ENCODE measurements at regions not wholly inside any gene's neighbourhood (a gene's known extent, or its start where the extent isn't known, plus 50 kb on each side); places are given as distances from the start of the nearest gene placed in this dataset.

DNA sequence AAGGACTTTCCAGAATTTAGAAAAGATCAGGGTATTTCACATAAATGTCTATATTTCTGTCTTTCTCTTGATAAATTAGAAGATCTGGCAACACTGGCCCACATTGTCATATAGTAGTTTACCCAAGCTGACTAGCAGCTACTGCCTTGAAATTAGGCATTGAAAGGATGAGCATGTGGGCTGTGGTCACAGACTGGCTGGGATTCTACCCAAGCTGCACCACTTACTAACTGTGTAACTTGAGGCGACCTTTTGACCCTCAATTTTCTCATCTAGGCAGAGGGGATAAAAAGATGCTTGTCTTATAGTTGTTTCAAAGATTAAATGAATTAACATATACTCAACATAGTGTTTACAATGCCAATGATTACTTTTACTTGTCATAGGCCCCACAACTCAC, 152.7 kb upstream of the BMP2 start:
- no peak for DNase-seq (ENCODE audit: low spot score)

DNA sequence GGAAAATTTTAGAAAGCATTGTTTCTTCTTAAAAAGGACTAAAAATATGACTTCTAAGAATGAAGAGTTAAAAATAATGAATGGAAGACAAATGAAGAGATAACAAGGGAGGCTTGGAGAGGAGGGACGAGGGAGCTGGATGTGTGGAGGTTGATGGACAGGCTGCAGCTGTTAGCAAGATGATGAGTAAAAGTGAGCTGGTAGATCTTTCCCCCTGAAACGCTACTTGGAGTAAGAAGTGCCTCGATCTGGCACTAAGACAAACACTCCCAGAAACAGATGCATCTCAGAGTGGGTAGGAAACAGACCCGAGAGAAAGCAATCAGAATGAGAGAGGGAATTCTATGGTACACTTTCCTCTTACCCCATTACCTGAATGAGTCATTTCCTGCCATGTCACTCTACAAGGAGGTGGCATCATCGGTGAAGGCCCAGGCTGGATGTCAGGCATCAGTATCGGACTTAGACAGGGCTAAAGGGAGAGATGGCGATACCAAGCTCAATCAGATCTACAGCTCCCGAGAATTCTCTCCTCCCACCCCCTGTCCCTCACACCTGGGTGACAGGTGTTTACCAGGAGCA, 154.1 kb upstream of the BMP2 start:
- no peak for DNase-seq (ENCODE audit: low spot score)

DNA sequence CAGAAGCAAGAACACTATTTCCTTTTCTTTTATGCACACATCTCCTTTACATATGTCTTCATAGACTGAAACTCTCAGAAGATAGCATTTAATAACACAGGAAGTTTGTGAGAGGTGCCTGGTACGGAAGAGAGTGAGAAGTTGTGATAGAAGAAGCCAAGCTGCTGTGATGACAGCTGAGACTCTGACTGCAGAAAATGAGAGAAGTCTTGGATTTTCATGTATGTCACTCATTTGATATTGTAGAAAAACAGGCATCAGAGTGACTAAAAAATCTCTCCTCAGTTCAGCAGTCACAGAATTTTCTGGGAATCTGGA, 154.9 kb upstream of the BMP2 start:
- no peak for DNase-seq (ENCODE audit: low spot score)

DNA sequence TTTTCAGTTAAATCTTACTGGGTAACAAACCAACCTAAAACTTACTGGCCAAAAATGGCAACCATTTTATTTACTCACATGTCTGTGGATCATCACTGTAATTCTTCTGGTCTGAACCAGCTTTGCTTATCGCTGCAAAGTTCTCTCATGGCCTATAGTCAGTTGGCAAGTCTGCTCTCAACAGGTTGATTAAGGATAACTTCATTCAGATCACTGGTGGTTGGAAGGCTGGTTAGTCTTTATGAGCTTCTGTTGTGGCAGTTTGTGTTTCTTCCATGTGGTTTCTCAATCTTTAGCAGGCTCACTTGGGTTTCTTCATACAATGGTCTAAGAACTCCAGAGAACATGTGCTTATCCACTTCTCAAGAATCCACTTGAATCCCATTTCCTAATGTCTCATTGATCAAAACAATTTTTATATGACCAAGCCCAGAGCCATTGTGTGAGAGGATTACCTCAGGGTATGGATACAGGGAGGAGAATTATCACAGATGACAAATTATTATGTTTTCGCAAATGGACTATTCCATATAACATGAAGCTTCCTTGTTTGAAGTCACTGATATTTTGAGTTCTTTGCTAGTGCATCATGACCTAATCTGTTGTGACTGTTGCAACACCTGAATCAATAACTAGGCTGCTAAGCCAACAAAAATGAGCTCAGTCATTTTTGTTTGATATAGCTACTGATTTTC, 155.4 kb upstream of the BMP2 start:
- DNase-seq (ENCODE audit: low spot score) = no peak

DNA sequence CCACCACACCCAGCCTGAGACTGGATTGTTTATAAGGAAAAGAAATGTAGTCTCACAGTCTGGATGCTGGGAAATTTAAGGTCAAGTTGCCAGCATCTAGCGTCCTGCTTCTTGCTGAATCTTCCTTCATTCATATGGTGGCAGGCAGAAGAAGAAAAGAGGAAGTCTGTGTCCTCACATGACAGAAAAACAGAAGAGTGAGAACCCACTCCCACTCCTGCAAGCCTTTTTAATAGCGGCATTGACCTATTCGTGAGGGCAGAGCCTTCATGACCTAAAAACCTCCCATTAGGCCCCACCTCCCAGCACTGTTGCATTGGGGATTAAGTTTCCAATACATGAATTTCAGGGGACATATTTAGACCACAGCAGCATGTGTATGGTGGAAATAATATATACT, 160.8 kb upstream of the BMP2 start:
- no peak for DNase-seq (ENCODE audit: low spot score)

DNA sequence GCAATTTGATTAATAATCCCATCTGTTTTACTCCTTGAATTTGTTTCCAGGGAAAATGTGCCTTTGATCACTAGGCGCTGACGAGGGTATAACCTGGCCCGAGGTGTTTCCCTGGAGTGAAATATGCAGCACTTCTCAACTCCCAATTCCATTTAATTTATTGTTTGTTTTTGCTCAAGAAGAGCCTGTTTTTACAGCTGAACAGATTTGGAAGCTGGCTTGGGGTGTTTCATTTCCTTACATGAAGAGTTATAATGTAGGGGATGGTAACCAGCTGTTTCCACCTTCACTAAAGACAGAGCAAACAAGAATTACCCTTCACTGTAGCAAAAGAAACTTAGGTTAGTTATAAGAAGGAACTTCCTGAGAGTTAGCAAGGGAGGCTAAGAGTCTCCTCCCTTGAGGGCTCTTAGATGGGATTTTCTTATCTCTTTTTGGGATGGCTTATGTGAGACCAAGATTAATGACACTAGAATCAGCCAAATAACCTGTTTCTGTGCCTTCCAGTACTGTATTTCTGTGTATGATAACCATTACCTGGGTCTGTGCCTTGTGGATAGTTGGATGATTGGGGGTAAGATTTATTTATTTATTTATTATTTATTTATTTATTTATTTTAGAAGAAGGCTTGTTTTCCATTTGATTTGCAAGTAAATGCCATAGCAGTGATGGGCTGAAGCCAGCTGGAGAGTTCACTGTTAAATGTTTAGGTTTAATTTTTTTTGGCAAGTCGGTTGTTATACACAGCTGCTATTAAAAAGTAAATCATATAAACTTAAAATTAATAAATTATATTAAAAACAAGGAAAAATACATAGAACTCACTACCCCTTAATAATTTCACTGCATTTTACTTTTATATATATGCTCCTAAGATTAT, 162.2 kb upstream of the BMP2 start:
- no peak for DNase-seq (ENCODE audit: low spot score)

DNA sequence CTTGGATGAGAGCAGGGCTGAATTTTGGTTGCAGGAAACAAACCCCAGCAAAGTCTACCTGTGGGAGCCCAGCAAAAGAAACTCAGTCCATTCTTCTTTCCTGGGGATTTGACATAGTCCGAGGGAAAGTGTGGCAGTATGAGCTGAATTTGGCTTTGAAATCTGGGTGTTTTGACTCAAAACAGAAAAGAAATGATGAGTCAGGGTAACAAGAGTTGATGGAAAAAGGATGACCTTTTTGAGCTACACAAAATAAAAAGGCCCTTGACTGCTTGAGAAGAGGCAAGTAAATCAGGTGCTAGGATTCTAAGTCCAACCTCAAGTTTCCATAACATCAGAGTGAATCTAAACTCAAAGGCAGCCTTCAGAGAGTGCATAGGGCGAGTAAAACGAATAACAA, 163.3 kb upstream of the BMP2 start:
- DNase-seq (ENCODE audit: low spot score) = no peak

DNA sequence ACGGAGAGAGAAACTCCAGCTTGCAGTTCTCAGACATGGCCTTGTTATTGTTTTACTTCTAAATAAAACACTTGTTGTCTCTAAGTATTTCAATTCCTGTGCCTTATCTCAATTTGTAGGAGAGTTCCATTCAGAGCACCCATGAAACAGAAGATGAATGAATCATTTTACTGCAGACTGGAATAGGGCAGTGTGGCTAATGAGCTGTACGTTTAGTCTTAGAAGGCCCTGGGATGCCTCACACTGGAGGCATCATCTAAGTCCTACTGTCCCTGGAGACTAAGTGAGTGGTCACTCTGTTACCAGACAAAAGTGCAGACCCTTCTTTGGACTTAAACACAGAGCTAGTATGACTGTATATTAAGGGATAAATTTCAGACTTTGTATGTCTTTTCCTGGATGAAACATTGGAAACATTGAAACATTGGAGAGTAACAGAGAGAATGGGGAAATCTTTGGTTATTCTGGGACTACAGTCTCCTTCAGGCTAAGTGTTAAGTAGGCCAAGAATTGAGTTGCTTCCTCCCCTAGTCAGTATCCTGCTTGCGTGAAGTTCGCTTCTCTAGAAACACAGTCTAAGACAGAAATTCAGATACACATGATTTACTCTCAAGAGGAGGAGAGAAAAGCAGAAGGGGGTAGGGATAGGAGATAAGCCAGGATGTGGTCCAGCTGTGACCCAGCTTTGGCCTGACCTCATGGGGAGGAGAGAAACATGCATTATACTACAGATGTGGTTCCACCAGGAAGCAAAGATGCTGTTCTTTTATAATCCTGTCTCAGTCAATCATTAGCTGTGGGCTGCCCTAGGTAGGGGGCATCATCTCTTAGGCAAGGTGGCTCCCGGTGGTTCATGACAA, 167.4 kb upstream of the BMP2 start:
- no peak for DNase-seq (ENCODE audit: low spot score)

DNA sequence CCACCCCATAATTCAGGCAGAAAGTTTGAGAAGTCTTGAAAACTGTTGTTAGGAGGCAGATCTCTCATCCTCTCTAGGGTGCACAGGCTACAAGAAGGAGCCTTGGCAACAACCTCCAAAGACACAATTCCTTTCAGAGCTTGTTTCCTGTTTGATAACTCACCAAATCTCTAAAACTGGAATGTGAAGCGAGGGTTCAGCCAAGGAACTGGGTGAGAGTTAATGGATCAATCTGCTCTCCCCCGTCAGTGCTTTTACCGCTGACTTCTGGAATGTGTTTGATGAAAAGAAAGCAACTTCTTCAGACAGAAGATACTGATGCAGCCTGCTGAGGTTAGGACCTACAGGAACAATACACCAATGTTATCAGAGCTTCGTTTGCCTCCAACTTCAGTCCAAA, 171.8 kb upstream of the BMP2 start:
- no peak for DNase-seq (ENCODE audit: low spot score)

DNA sequence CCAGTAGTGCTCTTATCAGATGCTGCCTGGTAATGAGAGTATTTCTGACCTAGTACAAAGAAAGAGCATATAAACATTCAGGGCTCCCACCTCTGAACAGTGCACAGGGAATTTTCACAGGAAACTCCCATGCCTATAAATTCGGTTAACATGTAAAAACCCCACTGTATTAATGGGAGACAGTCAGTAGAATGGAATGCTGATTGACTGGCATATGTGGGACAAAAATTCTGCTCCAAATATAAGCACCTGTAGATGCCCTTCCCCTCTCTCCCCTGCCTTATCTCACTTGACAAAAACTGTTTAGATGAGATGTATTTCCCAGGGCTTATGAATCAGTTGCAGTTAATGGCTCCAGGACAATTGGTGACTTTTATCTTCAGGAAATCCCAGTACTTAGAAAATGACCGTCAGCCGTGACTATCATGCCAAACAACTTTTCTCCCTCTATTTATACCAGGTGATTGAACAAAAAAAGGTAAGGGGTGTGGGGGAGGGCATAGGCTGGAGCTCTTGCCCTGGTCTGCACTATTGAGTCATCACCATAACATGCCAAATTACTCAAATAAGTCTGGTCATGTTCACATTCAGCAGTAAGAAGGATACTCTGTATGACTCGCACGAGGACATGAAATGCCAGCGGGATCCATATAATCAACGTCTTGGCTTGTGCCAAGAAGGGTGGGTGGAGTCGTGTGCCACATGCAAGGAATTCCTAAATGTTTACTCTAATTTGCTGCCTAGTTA, 176.4 kb upstream of the BMP2 start:
- no peak for DNase-seq (ENCODE audit: low spot score)

DNA sequence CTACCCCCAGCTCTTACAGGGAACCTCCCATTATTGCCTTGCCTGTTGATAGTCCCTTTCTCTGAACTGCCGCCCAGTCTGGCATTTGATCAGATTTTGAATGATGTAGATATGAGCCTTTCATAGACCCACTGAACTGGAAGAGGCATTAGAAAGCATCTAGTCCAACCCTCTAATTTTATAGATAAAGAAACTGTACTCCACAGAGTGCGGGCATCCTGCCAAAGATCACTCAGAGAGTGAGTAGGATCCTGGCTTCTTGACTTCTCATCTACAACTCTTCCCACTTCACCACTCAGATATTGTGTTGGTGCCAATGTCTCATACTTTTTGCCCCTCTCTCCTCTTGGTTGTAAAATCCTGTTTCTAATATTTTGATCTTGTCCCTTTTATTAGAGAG, 179.2 kb upstream of the BMP2 start:
- no peak for DNase-seq (ENCODE audit: low spot score)

DNA sequence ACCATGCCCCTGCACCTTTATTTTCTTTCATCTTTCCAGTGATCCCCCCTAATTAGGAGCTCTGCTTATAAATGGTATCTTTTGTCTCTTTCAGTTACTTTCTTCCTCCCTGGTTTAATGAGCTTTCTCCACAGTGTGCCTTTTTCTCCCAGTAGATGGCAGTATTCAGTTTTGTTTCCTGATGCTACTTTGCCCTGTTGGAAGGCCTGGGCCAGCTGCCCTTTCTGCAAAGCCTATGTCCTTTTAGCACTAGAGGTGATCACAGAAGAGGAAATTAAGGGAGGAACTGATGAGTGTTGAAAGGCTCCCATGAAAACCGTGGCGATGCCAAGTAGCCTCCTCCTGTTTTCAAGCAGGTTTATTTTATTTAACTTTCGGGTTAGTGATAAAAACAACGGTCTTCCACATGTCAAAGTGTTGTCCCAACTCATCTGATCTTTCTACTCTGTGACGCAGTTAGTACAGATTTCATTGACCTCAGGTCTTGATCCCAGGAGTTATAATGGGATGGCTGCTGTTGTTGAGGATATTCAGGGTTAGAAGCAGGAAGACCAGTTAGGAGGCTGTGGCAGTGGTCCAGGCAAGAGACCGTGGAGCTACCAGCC, 184.2 kb upstream of the BMP2 start:
- DNase-seq (ENCODE audit: low spot score) = no peak

DNA sequence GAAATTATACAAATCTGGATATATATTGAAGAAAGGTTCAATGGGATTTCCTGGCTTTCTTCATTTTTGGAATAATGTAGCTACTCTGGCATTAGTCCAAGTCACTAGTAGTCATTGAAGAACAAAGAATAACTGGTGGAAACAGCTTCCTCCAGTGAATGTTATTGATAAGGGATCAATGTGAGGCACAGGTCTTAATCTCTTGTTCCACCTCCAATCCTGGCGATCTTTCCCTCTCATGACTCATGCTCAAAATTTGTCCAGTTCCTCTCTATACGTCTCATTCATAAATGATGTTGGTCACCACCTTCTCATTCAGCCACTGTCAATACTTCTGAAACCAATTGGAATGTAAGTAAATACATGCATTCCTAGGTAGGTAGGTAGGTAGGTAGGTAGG, 185.0 kb upstream of the BMP2 start:
- no peak for DNase-seq (ENCODE audit: low spot score)

DNA sequence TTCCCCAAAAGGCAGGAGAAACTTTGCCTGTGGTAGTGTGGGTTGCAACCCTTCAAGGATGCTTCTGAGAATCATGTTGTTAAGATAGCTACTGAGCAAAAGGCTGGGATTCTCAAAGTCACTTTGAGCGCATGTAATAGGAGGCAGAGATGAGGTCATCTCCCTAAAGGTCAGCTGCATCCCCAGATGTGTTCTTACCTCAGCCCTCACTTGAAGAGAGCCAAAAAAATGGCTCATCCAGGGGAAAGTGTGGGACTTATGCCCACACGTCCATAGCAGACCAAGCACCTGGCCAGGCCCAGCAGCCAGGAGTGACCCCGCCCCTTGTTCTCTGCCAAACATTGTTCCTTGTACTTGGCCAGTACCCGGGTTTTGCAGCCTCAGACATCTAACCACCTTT, 187.0 kb upstream of the BMP2 start:
- no peak for DNase-seq (ENCODE audit: low spot score)

DNA sequence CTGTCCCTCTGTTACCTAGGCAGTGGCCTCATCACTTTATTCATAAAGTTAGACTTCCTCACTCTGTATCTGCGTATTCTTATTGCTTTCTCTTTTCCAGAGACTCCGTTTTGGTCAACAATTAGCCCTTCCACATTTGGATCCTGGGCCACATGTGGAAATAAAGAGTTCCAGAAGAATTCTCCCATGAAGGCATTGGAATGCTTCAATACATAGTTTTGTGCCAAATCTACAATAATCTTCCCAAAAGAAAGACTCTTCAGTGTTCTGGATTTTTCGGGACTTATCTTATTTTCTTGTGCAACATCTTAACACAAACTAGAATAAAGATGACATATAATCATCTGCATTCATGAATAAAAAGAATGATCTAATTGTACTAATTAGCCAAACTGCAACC, 187.7 kb upstream of the BMP2 start:
- no peak for DNase-seq (ENCODE audit: low spot score)

DNA sequence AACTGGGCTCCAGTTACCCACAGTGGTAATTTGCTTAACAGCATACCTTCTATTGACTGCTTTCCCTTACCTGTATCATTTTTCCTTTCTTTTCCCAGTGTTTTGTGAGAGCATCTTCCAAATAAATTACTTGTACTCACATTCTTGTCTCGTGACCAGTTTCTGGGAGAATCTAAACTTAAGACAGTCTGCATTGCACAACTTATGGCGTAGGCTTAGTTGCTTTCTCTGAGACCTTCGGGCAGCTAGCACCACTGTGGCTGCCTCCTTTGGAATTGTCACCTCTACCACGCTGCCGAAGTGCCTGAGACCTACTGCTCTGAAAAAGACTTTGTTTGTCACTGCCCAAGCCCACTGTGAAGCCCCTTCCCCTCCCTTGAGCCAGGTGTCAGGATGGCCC, 188.1 kb upstream of the BMP2 start:
- no peak for DNase-seq (ENCODE audit: low spot score)

DNA sequence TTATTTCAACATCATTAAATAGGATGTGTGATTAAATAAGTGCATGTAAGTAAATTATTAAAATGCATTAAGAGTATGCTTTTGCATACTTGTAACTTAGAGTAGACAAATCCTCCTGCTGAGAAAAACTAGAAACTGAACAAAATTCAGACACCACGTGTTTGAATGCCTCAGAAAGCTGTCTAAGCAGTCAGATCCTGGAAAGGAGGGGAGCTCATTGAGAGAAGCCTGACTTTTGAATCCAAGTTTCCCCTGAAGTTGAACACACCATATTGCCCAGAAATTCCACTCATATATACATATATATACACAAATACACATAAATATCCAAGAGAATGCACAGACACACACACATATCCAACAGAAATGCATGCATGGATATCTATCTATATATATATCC, 190.0 kb upstream of the BMP2 start:
- no peak for DNase-seq (ENCODE audit: low spot score)

DNA sequence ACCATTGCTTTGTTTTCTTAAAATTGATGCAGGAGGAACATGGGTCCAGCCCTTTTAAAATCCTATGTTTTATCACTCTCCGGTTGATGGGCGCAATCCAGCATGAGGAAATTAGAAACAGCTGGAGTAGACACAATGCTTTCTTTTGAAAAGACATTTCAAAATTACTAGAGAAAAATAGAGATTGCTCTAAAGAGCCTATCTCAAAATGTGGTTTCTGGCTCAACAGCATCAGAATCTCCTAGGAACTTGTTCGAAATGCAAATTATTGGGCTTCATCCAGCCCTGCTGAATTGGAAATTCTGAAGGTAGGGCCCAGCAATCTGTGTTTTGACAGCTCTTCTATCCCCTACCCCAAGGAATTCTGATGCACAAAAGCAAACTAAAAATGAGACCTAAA, 190.8 kb upstream of the BMP2 start:
- DNase-seq (ENCODE audit: low spot score) = no peak

DNA sequence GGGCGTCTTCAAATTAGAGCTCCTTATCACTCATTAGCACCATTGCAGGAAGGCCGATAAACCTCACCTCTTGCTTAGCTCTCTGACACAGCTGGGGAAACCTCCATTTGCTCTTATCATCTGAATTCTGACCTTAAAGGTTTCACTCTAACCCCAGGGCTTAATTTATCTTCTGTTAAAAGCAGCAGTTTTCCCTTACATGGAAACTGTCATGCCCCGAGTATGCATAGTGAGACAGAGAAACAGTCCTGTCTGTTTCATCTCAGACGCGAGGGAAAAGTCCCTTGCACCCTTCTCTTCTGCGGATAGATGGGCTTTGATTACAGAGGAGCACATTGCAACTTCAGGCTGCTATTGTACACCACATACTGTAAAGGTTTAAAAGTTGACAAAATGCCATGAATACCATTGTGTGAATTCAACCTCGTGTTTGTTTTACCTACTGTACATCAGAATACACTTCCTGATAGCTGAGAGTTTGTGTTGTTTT, 191.5 kb upstream of the BMP2 start:
- no peak for DNase-seq (ENCODE audit: low spot score)

DNA sequence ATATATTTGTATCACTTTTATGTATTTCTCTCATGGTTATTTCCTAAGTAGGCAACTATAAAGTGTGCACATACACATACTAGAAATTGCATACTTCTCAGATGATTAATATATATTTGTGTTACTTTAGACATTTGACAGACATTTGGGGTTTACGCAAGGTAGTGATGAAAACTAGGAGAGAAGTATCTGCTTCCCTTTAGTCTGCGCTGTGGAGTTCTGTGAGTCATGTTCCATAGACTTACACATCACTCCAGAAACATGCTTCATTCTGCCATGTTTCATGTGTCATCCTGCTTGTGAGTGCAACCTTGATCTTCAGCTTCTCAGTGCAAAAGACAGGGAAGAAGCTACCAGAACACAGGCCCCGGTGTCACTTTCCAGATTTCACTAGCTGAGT, 200.7 kb upstream of the BMP2 start:
- no peak for DNase-seq (ENCODE audit: low spot score)

DNA sequence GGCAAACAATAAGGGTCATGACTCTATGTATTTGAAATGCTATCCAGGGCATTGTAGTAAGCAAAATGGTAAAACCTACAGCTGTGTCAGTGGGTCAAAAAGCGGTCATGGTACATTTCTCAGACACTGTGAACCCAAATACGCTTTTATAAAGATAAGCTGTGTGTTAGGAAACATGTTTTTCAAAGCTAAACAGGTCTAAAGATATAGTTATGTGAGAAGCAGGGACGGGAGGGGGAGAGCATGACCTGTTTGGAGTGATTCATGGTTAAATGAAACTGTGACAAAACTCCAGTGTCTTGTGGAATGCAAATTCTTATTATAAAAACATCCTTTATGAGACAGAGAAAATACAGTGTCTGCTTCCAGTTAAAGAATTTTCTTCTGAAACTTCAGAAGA, 205.4 kb upstream of the BMP2 start:
- no peak for DNase-seq (ENCODE audit: low spot score)
